OCI-LY1 (cell line): ENCODE measurements at regions not wholly inside any gene's neighbourhood (a gene's known extent, or its start where the extent isn't known, plus 50 kb on each side); places are given as distances from the start of the nearest gene placed in this dataset.

Source experiments
- EZH2 ChIP-seq: fragments of 200-600 bp; sonication (generic), shearing (Covaris generic); IDR thresholded peaks from 2 replicates; pipeline ENCODE4 v1.8.0; 2017; ENCODE audit warnings: borderline replicate concordance, mixed run types, mild to moderate bottlenecking, antibody characterized with exemption, low read length, moderate library complexity, mixed read lengths
- TF ChIP-seq, protein P1 (sequence below): fragments of 200-600 bp; sonication (generic), shearing (Covaris generic); IDR thresholded peaks from 2 replicates; pipeline ENCODE4 v1.5.1; 2017; ENCODE audit warnings: mild to moderate bottlenecking, antibody characterized with exemption, low read length, moderate library complexity, mixed read lengths

DNA sequence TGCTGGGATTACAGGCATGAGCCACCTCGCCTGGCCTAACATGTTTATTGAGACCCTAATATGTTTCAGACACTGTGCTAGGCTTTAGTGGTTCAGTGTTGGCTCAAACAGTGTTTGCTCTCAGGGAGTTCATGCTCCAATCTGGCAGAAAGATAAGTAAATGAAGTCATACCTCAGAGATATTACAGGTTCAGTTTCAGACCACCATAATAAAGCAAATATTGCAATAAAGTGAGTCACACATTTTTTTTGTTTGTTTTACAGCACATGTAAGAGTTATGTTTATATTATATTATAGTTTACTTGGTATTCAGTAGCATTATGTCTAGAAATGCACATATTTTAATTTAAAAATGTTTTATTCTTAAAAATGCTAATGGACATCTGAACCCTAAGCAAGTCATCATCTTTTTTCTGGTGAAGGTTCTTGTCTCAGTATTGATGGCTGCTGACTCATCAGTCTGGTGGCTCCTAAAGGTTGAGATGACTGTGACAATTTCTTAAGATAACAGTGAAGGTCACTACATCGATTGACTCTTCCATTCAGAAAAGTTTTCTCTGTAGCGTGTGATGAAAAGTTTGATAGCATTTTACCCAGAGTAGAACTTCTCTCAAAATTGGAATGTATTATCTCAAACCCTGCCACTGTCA lies 243.0 kb upstream of the ANO5 start:
- TF ChIP-seq, protein P1, sequence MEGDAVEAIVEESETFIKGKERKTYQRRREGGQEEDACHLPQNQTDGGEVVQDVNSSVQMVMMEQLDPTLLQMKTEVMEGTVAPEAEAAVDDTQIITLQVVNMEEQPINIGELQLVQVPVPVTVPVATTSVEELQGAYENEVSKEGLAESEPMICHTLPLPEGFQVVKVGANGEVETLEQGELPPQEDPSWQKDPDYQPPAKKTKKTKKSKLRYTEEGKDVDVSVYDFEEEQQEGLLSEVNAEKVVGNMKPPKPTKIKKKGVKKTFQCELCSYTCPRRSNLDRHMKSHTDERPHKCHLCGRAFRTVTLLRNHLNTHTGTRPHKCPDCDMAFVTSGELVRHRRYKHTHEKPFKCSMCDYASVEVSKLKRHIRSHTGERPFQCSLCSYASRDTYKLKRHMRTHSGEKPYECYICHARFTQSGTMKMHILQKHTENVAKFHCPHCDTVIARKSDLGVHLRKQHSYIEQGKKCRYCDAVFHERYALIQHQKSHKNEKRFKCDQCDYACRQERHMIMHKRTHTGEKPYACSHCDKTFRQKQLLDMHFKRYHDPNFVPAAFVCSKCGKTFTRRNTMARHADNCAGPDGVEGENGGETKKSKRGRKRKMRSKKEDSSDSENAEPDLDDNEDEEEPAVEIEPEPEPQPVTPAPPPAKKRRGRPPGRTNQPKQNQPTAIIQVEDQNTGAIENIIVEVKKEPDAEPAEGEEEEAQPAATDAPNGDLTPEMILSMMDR: no peak
- no peak for TF ChIP-seq EZH2
